ENCODE measurements at regions not wholly inside any gene's neighbourhood (a gene's known extent, or its start where the extent isn't known, plus 50 kb on each side); places are given as distances from the start of the nearest gene placed in this dataset.

GRCh38 chr9:13330396-13331004 lies 51.0 kb upstream of the MPDZ start:
- no peak for TF ChIP-seq CTCF (IDR thresholded peaks at IDR 0.05)
- no peak for TF ChIP-seq POLR2A (IDR thresholded peaks at IDR 0.05)

Measured in vagina (tissue), 2 donors.